Ovary (tissue), 7 donors: ENCODE measurements at regions not wholly inside any gene's neighbourhood (a gene's known extent, or its start where the extent isn't known, plus 50 kb on each side); places are given as distances from the start of the nearest gene placed in this dataset.

Source experiments
- DNase-seq, 5 donors: peaks; one replicate each; pipeline ENCODE4 v3.0.0-alpha.2; 2019 to 2020
- H3K27ac ChIP-seq, 2 donors: fragments of 200-600 bp; one replicate each; pipeline versions ENCODE4 v1.5.1 to v1.8.0; 2019 to 2022
- H3K27me3 ChIP-seq: fragments of 200-600 bp; one replicate; pipeline ENCODE4 v1.8.0; 2022
- H3K36me3 ChIP-seq: fragments of 200-600 bp; sonication (generic); one replicate; pipeline ENCODE4 v1.5.1; 2019
- H3K4me1 ChIP-seq: one replicate; pipeline ENCODE4 v1.8.1; 2013; ENCODE audit warnings: mild to moderate bottlenecking, moderate library complexity; ENCODE audit not compliant: insufficient read depth
- H3K4me3 ChIP-seq: fragments of 200-600 bp; sonication (generic); one replicate; pipeline ENCODE4 v1.5.1; 2017
- H3K9me3 ChIP-seq, 2 donors: fragments of 200-600 bp in 1 of 2; sonication (generic) in 1 of 2; one replicate each; pipeline versions ENCODE4 v1.5.1 to v1.8.1; 2013 to 2019; ENCODE audit warnings: mild to moderate bottlenecking in 1 of 2, moderate library complexity in 1 of 2
- EP300 ChIP-seq: sonication (generic); formaldehyde crosslinking; IDR thresholded peaks from one replicate; pipeline ENCODE4 v1.6.1; 2017; ENCODE audit warnings: antibody characterized with exemption
- POLR2A ChIP-seq: fragments of 450-650 bp; IDR thresholded peaks from one replicate; pipeline ENCODE4 v1.6.1; 2017; ENCODE audit warnings: antibody characterized with exemption, mild to moderate bottlenecking, moderate library complexity
- WGBS, 3 donors: extraction: QIAGEN DNeasy Blood & Tissue Kit in 1 of 3; methylation state at CpG; one replicate each; pipeline versions ENCODE4 v1.1.5 to v1.1.7; 2013 to 2017; 5-methylcytosine and 5-hydroxymethylcytosine counted together
- intact Hi-C, 4 donors: fragments of 100-400 bp; cut with DNase I; formaldehyde crosslinking; loops; one replicate each; pipeline versions ENCODE4 v1.11.0 to v1.15.1; 2022 to 2023
- TF ChIP-seq, protein P1 (sequence below), 3 donors: fragments of 450-650 bp in 2 of 3; fragments of 200-600 bp in 1 of 3; IDR thresholded peaks; one replicate each; pipeline versions ENCODE4 v1.5.1 to v1.8.0; 2016 to 2022; ENCODE audit warnings: antibody characterized with exemption in 3 of 3, mild to moderate bottlenecking in 1 of 3
- donor health status: DM: no; HTN: no; CAD: no; lungs with moderate emphysema.
- donor health status: DM: no; HTN: no; CAD: no.
- donor health status: Bipolar disorder and iron deficiency.
- donor health status: DM: no; HTN: no; CAD: no.
- donor health status: DM: yes; HTN: yes; CAD: no.

DNA sequence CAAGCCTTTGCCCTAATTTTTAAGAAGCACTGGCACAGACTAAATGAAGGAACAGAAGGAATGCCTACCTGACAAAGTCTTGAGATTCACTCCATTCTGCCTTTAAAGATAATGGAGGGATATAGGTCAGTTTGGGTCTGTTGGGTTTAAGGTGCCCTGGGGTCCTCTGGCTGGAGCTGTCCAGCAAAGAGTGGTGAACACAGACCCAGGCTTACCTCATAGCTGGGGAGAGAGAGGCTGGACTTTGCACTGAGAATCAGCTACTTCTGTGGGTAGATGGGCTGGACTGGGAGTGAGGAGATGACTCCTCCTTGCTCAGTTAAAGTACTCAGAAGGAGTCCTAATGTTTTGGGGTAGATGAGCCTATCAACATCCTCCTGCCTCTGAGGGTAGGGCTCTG lies 64.4 kb upstream of the CXCR4 start:
- no peaks in the 10 kb centered on the region for H3K36me3 ChIP-seq
- intact Hi-C loops = no loop called here
- no peaks in the 10 kb centered on the region for H3K4me1 ChIP-seq
- DNase-seq = no peak
- no peak overlapping the region for H3K4me3 ChIP-seq
- TF ChIP-seq EP300 (no peak), POLR2A (no peak)
- TF ChIP-seq, protein P1, sequence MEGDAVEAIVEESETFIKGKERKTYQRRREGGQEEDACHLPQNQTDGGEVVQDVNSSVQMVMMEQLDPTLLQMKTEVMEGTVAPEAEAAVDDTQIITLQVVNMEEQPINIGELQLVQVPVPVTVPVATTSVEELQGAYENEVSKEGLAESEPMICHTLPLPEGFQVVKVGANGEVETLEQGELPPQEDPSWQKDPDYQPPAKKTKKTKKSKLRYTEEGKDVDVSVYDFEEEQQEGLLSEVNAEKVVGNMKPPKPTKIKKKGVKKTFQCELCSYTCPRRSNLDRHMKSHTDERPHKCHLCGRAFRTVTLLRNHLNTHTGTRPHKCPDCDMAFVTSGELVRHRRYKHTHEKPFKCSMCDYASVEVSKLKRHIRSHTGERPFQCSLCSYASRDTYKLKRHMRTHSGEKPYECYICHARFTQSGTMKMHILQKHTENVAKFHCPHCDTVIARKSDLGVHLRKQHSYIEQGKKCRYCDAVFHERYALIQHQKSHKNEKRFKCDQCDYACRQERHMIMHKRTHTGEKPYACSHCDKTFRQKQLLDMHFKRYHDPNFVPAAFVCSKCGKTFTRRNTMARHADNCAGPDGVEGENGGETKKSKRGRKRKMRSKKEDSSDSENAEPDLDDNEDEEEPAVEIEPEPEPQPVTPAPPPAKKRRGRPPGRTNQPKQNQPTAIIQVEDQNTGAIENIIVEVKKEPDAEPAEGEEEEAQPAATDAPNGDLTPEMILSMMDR (IDR thresholded peaks at IDR 0.05) = no peak
- H3K27ac ChIP-seq = no peak overlapping the region
- no peaks in the 10 kb centered on the region for H3K27me3 ChIP-seq
- H3K9me3 ChIP-seq = no peaks in the 10 kb centered on the region

DNA sequence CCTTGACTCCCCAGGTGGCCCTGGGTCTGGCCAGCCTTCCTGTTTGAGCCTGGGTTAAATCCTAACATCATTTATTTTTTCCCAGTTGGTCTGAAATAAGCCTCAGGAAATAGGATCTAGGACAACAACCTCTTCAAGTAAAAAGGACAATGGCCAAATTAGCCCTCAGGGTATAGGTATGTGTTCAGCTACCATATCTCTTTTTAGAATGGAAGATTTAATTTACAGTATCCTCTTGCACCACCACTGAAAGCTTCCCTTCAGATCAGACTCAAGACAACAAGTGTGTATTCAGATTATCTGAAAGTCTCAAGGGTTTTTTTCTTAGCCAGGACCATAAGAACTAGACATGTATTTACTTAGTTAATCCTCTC lies 61.6 kb upstream of the CXCR4 start:
- H3K4me1 ChIP-seq = no peaks in the 10 kb centered on the region
- DNase-seq = no peak
- no peak overlapping the region for H3K27ac ChIP-seq
- intact Hi-C loops = no loop called here
- TF ChIP-seq POLR2A (no peak), EP300 (no peak)
- TF ChIP-seq, protein P1 (IDR thresholded peaks at IDR 0.05) = no peak
- H3K27me3 ChIP-seq = no peaks in the 10 kb centered on the region
- no peak overlapping the region for H3K4me3 ChIP-seq
- no peaks in the 10 kb centered on the region for H3K36me3 ChIP-seq
- H3K9me3 ChIP-seq = no peaks in the 10 kb centered on the region

DNA sequence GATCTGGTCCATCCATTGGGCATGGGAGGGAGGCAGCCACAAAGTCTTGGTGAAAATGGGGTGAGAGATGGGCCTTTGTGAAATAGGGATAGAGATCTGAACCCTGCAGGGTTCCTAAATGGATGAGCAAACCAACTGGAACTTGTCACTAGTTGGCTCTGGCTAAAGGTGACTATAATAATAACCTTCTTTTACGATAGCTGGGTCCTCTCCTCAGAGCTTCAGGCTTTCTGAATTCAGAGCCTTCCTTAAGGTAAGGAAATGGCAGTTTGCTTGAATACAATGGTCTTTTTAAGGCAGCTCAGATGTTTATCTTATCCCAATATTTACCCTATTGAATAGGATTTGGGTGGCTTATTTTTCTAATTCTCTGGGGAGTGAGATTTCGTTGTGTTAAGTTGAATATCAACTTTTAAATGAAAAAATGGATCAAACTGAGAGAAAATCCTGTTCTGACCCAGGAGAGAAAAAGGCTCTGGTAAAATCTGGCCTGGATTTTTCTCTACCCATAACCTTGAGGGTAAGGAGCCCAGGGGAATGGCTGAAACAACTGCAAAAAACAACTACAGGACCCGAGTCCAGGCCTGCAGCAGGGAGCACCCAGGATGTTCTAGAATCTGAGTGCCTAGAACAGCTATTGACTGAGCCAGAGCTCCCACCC lies 61.1 kb upstream of the CXCR4 start:
- DNase-seq = no peak
- Histone ChIP-seq H3K4me3 (no peak overlapping the region), H3K27ac (no peak overlapping the region), H3K36me3 (no peaks in the 10 kb centered on the region), H3K27me3 (no peaks in the 10 kb centered on the region), H3K4me1 (no peaks in the 10 kb centered on the region), H3K9me3 (no peaks in the 10 kb centered on the region)
- TF ChIP-seq EP300 = no peak
- TF ChIP-seq POLR2A = no peak
- TF ChIP-seq, protein P1 (IDR thresholded peaks at IDR 0.05) = no peak
- WGBS, 3 donors = 65 to 67% (median 67%) methylated on average over 3 of the region's 3 CpGs
- intact Hi-C loops = no loop called here

DNA sequence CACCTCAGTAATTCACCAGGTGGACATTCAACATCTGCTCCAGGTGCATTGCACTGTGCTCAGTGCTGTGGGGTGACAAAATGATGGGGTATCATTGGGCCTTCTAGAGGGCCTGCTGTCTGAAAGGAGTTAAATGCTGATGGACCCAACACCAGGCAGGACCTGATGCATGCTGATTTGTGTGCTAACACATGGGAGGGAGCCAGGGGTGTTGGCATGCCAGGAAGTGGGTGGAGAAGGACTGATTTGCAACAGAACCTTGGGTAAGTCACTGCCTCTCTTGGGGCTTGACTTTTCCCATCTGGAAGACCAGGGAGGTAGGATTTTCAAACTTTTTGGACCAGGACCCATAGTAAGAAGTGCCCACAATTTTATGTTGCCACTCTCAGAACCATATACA lies 57.9 kb upstream of the CXCR4 start:
- DNase-seq = no peak
- no peaks in the 10 kb centered on the region for H3K27me3 ChIP-seq
- no peaks in the 10 kb centered on the region for H3K36me3 ChIP-seq
- no peak overlapping the region for H3K27ac ChIP-seq
- TF ChIP-seq EP300 (no peak), POLR2A (no peak)
- TF ChIP-seq, protein P1 (IDR thresholded peaks at IDR 0.05) = no peak
- H3K9me3 ChIP-seq = no peaks in the 10 kb centered on the region
- H3K4me1 ChIP-seq = no peaks in the 10 kb centered on the region
- no peak overlapping the region for H3K4me3 ChIP-seq
- intact Hi-C loops = no loop called here

DNA sequence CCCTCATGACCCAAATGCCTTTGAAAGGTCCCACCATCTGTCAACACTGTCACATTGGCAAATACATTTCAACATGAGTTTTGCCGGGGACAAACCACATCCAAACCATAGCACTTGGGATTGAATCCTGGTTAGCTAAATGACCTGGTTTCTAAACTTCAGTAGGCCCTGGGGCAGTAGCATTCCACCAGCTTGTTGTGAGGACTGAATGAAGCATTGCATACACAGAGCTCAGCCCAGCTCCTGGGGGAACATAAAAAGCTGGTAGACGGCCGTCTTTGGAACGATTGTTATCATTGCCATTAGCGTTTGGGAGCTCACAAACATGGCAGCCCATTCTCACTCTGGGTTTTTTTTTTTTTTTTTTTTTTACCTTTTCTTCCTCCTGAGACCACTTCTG lies 57.5 kb upstream of the CXCR4 start:
- Histone ChIP-seq H3K27ac (no peak overlapping the region), H3K4me1 (no peaks in the 10 kb centered on the region), H3K27me3 (no peaks in the 10 kb centered on the region), H3K36me3 (no peaks in the 10 kb centered on the region), H3K4me3 (no peak overlapping the region), H3K9me3 (no peaks in the 10 kb centered on the region)
- DNase-seq = no peak
- intact Hi-C loops = no loop called here
- 93 to 98% (median 95%) methylated on average over 5 of the region's 5 CpGs for WGBS, 3 donors
- TF ChIP-seq, protein P1 (IDR thresholded peaks at IDR 0.05) = no peak
- TF ChIP-seq POLR2A = no peak
- TF ChIP-seq EP300 = no peak
